HTR-8/SVneo (cell line): ENCODE measurements at regions not wholly inside any gene's neighbourhood (a gene's known extent, or its start where the extent isn't known, plus 50 kb on each side); places are given as distances from the start of the nearest gene placed in this dataset.

Source experiments
- DNase-seq: peaks from one replicate; pipeline ENCODE4 v3.0.0; 2011; ENCODE audit warnings: low spot score, mixed read lengths; ENCODE audit not compliant: insufficient read length
- FAIRE-seq: peaks from 2 replicates; lab custom pipeline; 2011; peaks lifted over from hg19 to GRCh38; lab: Jason Lieb, UNC

DNA sequence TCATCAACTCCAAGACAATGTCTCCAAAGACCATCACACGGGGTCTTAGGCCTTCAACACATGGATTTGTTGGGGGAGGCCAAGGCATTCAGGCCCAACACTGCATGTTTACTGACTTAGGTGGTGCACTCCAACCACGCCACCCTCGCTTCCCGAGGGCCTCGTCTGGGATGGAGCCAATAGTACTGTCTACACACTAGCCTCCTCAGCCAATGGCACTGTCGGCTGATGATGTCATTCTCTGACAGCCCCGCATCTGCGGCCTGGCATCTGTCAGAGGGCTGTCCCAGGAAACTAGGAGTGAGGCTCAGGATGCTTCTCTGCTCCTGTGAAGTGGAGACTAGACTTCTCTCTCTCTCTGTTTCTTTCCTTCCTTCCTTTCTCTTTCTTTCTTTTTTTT is 96.6 kb downstream of the TEX26 start:
- FAIRE-seq (no peak), DNase-seq (no peak)

DNA sequence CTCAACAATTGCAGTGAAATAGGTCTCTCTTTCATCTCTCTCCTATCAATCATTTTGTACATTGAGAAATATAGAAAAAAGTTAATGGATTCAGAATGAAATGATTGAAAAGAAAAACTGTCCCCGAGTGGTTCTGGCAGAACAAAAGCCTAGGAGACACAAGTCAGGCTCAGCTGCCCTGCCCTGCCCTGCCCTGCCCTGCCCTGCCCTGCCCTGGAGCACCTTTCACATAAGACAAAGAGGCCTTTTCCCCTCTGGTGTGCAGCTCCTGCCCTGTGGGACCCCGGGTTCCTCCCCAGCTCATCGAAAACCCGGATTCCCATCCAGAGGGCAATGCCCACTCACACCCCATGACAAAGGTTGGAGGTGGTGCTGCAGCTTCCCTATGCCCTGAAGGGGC is 94.7 kb downstream of the TEX26 start:
- DNase-seq (no peak), FAIRE-seq (no peak)
